IMR-90 (cell line): ENCODE measurements at regions not wholly inside any gene's neighbourhood (a gene's known extent, or its start where the extent isn't known, plus 50 kb on each side); places are given as distances from the start of the nearest gene placed in this dataset.

ENCODE experiments used
- CHD1 ChIP-seq: IDR thresholded peaks from 2 replicates; pipeline ENCODE4 v1.6.1; 2012; ENCODE audit warnings: low read depth, low read length, improper control_type of control experiment
- CTCF ChIP-seq: conservative IDR thresholded peaks from 2 replicates; pipeline ENCODE4 v1.5.1; 2012; ENCODE audit warnings: mild to moderate bottlenecking, low read depth, low read length, improper control_type of control experiment
- POLR2A ChIP-seq: IDR thresholded peaks from 2 replicates; pipeline ENCODE4 v1.6.1; 2012; ENCODE audit warnings: mild to moderate bottlenecking, low read depth, low read length
- USF2 ChIP-seq: fragments of 150-350 bp; IDR thresholded peaks from 2 replicates; pipeline ENCODE4 v1.6.1; 2017; ENCODE audit warnings: mild to moderate bottlenecking, antibody characterized with exemption, low read length, low read depth

DNA sequence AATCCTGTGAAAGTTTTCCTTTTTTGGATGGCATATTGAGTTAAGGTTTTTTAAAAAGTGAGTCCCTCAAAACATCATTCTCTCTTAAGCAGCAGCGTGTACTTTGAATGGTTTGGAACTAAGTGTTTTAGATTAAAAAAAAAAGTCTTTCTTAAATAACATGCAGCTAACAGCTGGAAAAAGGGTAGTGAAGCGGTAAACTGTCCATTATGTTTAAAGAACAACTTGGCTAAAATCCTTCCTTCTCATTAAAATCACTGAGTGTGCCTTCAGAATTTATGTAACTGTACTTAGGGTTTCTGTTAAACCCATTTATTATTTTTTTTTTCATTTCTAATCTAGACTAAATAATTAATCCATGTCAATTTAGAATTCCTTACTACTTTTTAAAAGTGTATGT lies 254.2 kb upstream of the ADAMTS5 start:
- TF ChIP-seq CTCF, result no peak
- no peak for TF ChIP-seq CHD1
- TF ChIP-seq POLR2A, result no peak
- no peak for TF ChIP-seq USF2
